ENCODE measurements at regions not wholly inside any gene's neighbourhood (a gene's known extent, or its start where the extent isn't known, plus 50 kb on each side); places are given as distances from the start of the nearest gene placed in this dataset.

GRCh38 chr13:58495668-58496067, 864.1 kb downstream of the PCDH17 start:
- no peak for TF ChIP-seq POLR2AphosphoS5 (IDR thresholded peaks at IDR 0.05)
- TF ChIP-seq POLR2A (IDR thresholded peaks at IDR 0.05), result no peak

All from prostate gland (tissue), 1 donor.